Neural cell (in vitro differentiated cells): ENCODE measurements at regions not wholly inside any gene's neighbourhood (a gene's known extent, or its start where the extent isn't known, plus 50 kb on each side); places are given as distances from the start of the nearest gene placed in this dataset.

Source experiments
- EZH2 ChIP-seq: fragments of 200-600, 300-800 bp; shearing (Covaris generic), sonication (generic); IDR thresholded peaks from 2 replicates; pipeline ENCODE4 v1.6.1; 2014; ENCODE audit warnings: antibody characterized with exemption, low read length, borderline replicate concordance, mild to moderate bottlenecking; ENCODE audit not compliant: insufficient read depth, poor library complexity, severe bottlenecking
- TF ChIP-seq, protein P1 (sequence below): IDR thresholded peaks from 2 replicates; pipeline ENCODE4 v1.6.1; 2012; ENCODE audit warnings: borderline replicate concordance
- TF ChIP-seq, protein P2 (sequence below): fragments of 450-650 bp; IDR thresholded peaks from 2 replicates; pipeline ENCODE4 v1.5.1; 2014; ENCODE audit warnings: antibody characterized with exemption, mild to moderate bottlenecking, moderate library complexity; ENCODE audit not compliant: poor library complexity, severe bottlenecking

DNA sequence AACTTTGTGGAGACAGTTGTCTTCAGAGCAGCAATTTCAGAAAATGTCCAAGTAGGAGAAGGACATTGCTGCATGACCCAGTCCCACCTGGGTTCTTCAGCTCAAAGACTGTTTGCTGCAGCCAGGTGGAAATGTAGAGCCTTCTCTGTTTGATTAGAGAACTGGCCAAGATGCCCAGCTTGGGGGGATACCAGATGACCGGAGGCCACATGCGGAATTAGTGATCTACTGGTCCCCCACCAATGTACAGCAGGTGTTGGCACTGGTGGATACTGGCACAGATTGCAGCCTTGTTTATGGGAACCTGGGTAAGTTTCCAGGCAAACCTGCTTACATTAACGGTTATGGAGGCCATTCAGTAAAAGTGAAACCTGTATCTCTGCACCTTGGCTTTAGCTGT lies 555.3 kb downstream of the SLC6A15 start:
- no peak for TF ChIP-seq EZH2
- TF ChIP-seq, protein P1, sequence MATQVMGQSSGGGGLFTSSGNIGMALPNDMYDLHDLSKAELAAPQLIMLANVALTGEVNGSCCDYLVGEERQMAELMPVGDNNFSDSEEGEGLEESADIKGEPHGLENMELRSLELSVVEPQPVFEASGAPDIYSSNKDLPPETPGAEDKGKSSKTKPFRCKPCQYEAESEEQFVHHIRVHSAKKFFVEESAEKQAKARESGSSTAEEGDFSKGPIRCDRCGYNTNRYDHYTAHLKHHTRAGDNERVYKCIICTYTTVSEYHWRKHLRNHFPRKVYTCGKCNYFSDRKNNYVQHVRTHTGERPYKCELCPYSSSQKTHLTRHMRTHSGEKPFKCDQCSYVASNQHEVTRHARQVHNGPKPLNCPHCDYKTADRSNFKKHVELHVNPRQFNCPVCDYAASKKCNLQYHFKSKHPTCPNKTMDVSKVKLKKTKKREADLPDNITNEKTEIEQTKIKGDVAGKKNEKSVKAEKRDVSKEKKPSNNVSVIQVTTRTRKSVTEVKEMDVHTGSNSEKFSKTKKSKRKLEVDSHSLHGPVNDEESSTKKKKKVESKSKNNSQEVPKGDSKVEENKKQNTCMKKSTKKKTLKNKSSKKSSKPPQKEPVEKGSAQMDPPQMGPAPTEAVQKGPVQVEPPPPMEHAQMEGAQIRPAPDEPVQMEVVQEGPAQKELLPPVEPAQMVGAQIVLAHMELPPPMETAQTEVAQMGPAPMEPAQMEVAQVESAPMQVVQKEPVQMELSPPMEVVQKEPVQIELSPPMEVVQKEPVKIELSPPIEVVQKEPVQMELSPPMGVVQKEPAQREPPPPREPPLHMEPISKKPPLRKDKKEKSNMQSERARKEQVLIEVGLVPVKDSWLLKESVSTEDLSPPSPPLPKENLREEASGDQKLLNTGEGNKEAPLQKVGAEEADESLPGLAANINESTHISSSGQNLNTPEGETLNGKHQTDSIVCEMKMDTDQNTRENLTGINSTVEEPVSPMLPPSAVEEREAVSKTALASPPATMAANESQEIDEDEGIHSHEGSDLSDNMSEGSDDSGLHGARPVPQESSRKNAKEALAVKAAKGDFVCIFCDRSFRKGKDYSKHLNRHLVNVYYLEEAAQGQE: no peak
- TF ChIP-seq, protein P2, sequence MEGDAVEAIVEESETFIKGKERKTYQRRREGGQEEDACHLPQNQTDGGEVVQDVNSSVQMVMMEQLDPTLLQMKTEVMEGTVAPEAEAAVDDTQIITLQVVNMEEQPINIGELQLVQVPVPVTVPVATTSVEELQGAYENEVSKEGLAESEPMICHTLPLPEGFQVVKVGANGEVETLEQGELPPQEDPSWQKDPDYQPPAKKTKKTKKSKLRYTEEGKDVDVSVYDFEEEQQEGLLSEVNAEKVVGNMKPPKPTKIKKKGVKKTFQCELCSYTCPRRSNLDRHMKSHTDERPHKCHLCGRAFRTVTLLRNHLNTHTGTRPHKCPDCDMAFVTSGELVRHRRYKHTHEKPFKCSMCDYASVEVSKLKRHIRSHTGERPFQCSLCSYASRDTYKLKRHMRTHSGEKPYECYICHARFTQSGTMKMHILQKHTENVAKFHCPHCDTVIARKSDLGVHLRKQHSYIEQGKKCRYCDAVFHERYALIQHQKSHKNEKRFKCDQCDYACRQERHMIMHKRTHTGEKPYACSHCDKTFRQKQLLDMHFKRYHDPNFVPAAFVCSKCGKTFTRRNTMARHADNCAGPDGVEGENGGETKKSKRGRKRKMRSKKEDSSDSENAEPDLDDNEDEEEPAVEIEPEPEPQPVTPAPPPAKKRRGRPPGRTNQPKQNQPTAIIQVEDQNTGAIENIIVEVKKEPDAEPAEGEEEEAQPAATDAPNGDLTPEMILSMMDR: no peak
